ENCODE measurements at regions not wholly inside any gene's neighbourhood (a gene's known extent, or its start where the extent isn't known, plus 50 kb on each side); places are given as distances from the start of the nearest gene placed in this dataset.

DNA sequence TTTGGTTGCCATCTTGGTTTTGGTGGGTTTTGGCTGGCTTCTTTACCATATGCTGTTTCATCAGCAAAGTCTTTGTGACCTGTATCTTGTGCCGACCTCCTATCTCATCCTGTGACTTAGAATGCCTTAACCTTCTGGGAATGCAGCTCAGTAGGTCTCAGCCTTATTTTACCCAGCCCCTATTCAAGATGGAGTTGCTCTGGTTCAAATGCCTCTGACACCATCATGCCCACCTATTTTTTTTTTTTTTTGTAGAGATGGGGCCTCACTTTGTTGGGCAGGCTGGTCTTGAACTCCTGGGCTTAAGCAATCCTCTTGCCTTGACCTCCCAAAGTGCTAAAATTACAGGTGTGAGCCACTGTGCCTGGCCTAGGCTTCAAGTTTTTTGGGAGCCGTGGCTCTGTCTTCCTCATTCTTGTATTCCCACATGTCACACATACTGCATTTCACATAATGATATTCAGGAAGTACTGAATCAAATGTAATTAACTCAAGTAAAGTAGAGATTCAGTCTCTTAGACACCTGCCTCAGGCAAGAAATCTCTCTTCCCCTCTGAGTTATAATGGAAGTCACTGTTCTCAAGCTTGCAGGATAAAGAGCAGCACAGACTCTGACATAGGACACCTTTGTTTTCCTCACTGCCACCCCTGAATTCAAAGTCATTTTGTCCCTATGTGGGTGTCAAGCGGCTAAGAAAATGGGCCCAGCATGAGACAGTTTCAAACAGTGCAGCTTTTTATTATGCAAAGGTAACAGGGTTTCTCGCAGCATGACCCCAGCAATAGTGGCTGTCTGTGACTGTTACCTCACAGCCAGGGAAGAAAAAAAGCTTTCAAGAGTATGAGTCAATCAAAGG, 159.0 kb downstream of the PTPN11 start:
- H3K4me1 ChIP-seq (ENCODE audit: control insufficient read depth, insufficient read depth, low read length, poor library complexity, severe bottlenecking): no peaks in the 10 kb centered on the region
- DNase-seq (no peak), ATAC-seq (ENCODE audit: low read depth in 2 of 2) (no peak)
- no peaks in the 10 kb centered on the region for H3K9me3 ChIP-seq (ENCODE audit: control insufficient read depth in 2 of 2, low read length in 2 of 2)
- H3K27me3 ChIP-seq (ENCODE audit: control insufficient read depth, insufficient read depth, low read length): peaks cover 12% of the 10 kb centered on the region
- H3K4me3 ChIP-seq (ENCODE audit: low read depth, low read length): no peak overlapping the region
- no peak overlapping the region for H3K27ac ChIP-seq (ENCODE audit: insufficient read depth, low read length, poor library complexity, severe bottlenecking)
- Mint-ChIP-seq H3K27ac (peak overlapping the region in 1 of 3 donors; percentile 5), H3K9me3 (peaks cover 0 to 2% (median 0%) of the 10 kb centered on the region in 7 donors), H3K4me3 (no peak overlapping the region), H3K27me3 (peaks cover 37% of the 10 kb centered on the region), H3K36me3 (no peaks in the 10 kb centered on the region), H3K4me1 (peaks cover 0 to 4% (median 0%) of the 10 kb centered on the region in 4 donors)
- no peaks in the 10 kb centered on the region for H3K36me3 ChIP-seq (ENCODE audit: control insufficient read depth, insufficient read depth, low read length)

DNA sequence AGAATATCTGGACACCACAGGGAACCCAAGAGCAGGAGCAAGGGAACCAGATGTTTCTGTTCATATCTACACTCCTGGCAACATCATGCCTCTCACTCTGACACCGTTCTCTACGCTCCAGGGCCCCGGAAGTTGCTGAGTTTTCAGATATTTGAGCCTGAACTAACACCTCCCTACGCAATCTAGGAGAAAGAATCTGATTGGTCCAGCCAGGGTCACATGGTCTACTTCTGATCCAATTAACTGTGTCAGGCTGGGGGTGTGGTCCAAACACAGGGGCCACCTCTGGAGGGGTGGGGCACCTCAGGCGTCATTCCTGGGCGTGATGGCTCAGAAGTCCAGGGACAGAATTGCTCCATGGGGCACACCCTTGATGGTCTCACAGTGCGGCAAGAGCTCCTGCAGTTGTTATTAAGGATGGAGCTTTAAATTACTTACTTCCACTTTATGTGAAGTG, 165.5 kb downstream of the PTPN11 start:
- Histone ChIP-seq H3K4me1 (ENCODE audit: control insufficient read depth, insufficient read depth, low read length, poor library complexity, severe bottlenecking) (no peaks in the 10 kb centered on the region), H3K27me3 (ENCODE audit: control insufficient read depth, insufficient read depth, low read length) (no peaks in the 10 kb centered on the region), H3K27ac (ENCODE audit: insufficient read depth, low read length, poor library complexity, severe bottlenecking) (no peak overlapping the region), H3K36me3 (ENCODE audit: control insufficient read depth, insufficient read depth, low read length) (no peaks in the 10 kb centered on the region), H3K4me3 (ENCODE audit: low read depth, low read length) (no peak overlapping the region), H3K9me3 (ENCODE audit: control insufficient read depth in 2 of 2, low read length in 2 of 2) (no peaks in the 10 kb centered on the region)
- no peaks in the 10 kb centered on the region for H3K36me3 Mint-ChIP-seq
- peaks cover 0 to 3% (median 0%) of the 10 kb centered on the region in 7 donors for H3K9me3 Mint-ChIP-seq
- H3K27ac Mint-ChIP-seq: no peak overlapping the region
- no peaks in the 10 kb centered on the region for H3K4me1 Mint-ChIP-seq
- H3K27me3 Mint-ChIP-seq: peaks cover 31% of the 10 kb centered on the region
- H3K4me3 Mint-ChIP-seq: no peak overlapping the region
- no peak for ATAC-seq (ENCODE audit: low read depth in 2 of 2)
- no peak for DNase-seq

DNA sequence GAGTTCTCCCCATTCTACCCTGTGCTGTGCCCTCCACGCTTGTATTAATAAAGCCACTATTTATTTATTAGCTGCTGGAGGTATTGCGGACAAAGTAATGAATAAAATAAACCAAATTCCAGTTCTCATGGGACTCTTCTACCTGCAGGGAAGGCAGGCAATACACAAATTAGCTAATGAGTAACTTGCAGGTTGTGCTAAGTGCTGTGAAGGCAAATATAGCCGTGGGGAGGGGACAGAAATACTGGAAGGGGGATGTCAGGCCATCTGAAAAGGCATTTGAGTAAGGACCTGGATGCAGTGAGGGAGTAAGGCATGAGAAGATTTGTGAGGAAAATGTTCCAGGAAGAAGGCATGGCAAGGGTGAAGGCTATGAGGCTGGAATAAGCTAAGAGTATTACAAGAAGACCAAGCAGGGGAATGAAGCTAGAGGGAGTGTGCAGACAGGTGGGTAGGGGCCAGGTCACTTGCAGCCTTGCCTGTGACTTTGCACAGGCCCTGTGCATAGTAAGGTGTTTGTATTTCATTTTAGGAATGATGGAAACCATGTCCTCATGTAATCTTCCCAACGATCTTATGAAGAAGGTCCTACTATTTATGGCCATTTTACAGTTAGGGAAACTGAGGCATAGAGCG, 167.5 kb downstream of the PTPN11 start:
- Histone ChIP-seq H3K4me3 (ENCODE audit: low read depth, low read length) (no peak overlapping the region), H3K27ac (ENCODE audit: insufficient read depth, low read length, poor library complexity, severe bottlenecking) (no peak overlapping the region), H3K36me3 (ENCODE audit: control insufficient read depth, insufficient read depth, low read length) (no peaks in the 10 kb centered on the region), H3K9me3 (ENCODE audit: control insufficient read depth in 2 of 2, low read length in 2 of 2) (no peaks in the 10 kb centered on the region), H3K27me3 (ENCODE audit: control insufficient read depth, insufficient read depth, low read length) (no peaks in the 10 kb centered on the region), H3K4me1 (ENCODE audit: control insufficient read depth, insufficient read depth, low read length, poor library complexity, severe bottlenecking) (no peaks in the 10 kb centered on the region)
- no peaks in the 10 kb centered on the region for H3K4me1 Mint-ChIP-seq
- peaks cover 22% of the 10 kb centered on the region for H3K27me3 Mint-ChIP-seq
- H3K4me3 Mint-ChIP-seq: no peak overlapping the region
- H3K36me3 Mint-ChIP-seq: no peaks in the 10 kb centered on the region
- no peak overlapping the region for H3K27ac Mint-ChIP-seq
- DNase-seq: no peak
- peaks cover 0 to 3% (median 0%) of the 10 kb centered on the region in 7 donors for H3K9me3 Mint-ChIP-seq
- no peak for ATAC-seq (ENCODE audit: low read depth in 2 of 2)

DNA sequence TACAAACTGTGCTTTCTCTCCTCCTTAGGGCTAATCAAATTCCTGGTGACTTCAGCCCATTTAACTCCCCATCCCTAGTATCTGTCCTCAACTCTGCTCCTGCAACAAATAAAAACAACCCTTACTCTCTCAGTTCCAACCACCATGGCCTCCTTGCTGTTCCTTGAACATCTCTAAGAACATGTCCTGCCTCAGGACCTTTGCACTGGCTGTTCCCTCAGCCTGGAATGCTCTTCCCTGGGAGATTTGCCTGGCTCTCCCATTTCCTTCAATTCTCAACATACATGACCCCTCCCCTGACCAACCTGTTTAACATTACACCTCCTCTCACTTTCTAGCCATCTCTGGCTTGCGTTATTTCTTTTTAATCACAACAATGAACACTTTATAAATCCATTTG, 170.5 kb downstream of the PTPN11 start:
- H3K36me3 Mint-ChIP-seq: no peaks in the 10 kb centered on the region
- no peaks in the 10 kb centered on the region for H3K27me3 ChIP-seq (ENCODE audit: control insufficient read depth, insufficient read depth, low read length)
- no peaks in the 10 kb centered on the region for H3K36me3 ChIP-seq (ENCODE audit: control insufficient read depth, insufficient read depth, low read length)
- H3K4me3 ChIP-seq (ENCODE audit: low read depth, low read length): no peak overlapping the region
- no peak overlapping the region for H3K27ac ChIP-seq (ENCODE audit: insufficient read depth, low read length, poor library complexity, severe bottlenecking)
- no peaks in the 10 kb centered on the region for H3K9me3 ChIP-seq (ENCODE audit: control insufficient read depth in 2 of 2, low read length in 2 of 2)
- H3K27ac Mint-ChIP-seq: no peak overlapping the region
- H3K4me1 ChIP-seq (ENCODE audit: control insufficient read depth, insufficient read depth, low read length, poor library complexity, severe bottlenecking): no peaks in the 10 kb centered on the region
- H3K9me3 Mint-ChIP-seq: peaks cover 0 to 4% (median 0%) of the 10 kb centered on the region in 7 donors
- ATAC-seq (ENCODE audit: low read depth in 2 of 2) (no peak), DNase-seq (no peak)
- peaks cover 16% of the 10 kb centered on the region for H3K27me3 Mint-ChIP-seq
- H3K4me3 Mint-ChIP-seq: no peak overlapping the region
- no peaks in the 10 kb centered on the region for H3K4me1 Mint-ChIP-seq

DNA sequence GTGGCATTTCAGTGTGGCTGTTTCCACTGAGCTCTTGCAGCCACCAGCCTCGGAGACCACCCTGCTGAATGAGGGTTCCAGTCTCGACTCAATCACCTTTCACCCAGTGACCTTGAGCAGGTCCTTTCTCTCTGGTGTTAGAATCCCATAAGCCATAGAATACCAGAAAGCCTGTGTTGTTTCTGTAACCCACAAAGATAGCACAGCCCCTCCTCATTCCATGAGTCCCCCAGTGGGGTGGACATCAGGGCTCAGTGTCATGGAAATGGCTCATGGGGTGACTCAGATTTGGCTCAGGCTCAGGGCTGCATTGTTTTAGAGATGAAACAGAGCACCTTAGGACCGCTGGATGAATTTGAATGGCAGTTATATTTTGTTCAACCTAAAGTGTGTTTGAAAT, 171.5 kb downstream of the PTPN11 start:
- DNase-seq (no peak), ATAC-seq (ENCODE audit: low read depth in 2 of 2) (no peak)
- no peaks in the 10 kb centered on the region for H3K9me3 ChIP-seq (ENCODE audit: control insufficient read depth in 2 of 2, low read length in 2 of 2)
- no peak overlapping the region for H3K4me3 ChIP-seq (ENCODE audit: low read depth, low read length)
- H3K36me3 ChIP-seq (ENCODE audit: control insufficient read depth, insufficient read depth, low read length): no peaks in the 10 kb centered on the region
- H3K27ac ChIP-seq (ENCODE audit: insufficient read depth, low read length, poor library complexity, severe bottlenecking): no peak overlapping the region
- H3K4me1 ChIP-seq (ENCODE audit: control insufficient read depth, insufficient read depth, low read length, poor library complexity, severe bottlenecking): no peaks in the 10 kb centered on the region
- H3K9me3 Mint-ChIP-seq: peaks cover 0 to 4% (median 0%) of the 10 kb centered on the region in 7 donors
- H3K27me3 Mint-ChIP-seq: peaks cover 23% of the 10 kb centered on the region
- H3K4me3 Mint-ChIP-seq: no peak overlapping the region
- no peaks in the 10 kb centered on the region for H3K36me3 Mint-ChIP-seq
- H3K27ac Mint-ChIP-seq: no peak overlapping the region
- no peaks in the 10 kb centered on the region for H3K4me1 Mint-ChIP-seq
- H3K27me3 ChIP-seq (ENCODE audit: control insufficient read depth, insufficient read depth, low read length): no peaks in the 10 kb centered on the region

DNA sequence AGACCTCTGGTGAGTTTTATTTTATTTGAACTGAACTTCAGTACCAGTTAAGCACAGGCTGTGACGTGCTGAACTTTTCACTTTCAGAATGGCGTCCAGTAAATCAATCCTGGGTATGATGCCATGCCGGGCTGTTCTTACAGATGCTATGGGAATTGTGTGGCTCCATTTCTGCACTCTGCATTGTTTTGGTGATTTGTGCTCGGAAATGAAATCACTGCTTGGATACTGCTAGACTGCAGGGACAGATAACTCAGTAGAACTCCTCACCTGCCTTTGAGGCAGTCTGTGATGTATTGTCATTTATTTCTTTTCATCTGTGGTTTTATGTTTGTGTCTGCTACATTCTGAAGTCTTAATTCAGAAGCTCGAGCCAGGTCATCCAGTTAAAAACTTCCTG, 172.7 kb downstream of the PTPN11 start:
- ATAC-seq (ENCODE audit: low read depth in 2 of 2): no peak
- H3K4me1 Mint-ChIP-seq: no peaks in the 10 kb centered on the region
- H3K27ac Mint-ChIP-seq: no peak overlapping the region
- no peak for DNase-seq
- H3K36me3 Mint-ChIP-seq: no peaks in the 10 kb centered on the region
- H3K9me3 Mint-ChIP-seq: peaks cover 0 to 7% (median 0%) of the 10 kb centered on the region in 7 donors
- Histone ChIP-seq H3K27me3 (ENCODE audit: control insufficient read depth, insufficient read depth, low read length) (peaks cover 5% of the 10 kb centered on the region), H3K36me3 (ENCODE audit: control insufficient read depth, insufficient read depth, low read length) (no peaks in the 10 kb centered on the region), H3K27ac (ENCODE audit: insufficient read depth, low read length, poor library complexity, severe bottlenecking) (no peak overlapping the region), H3K4me1 (ENCODE audit: control insufficient read depth, insufficient read depth, low read length, poor library complexity, severe bottlenecking) (no peaks in the 10 kb centered on the region), H3K9me3 (ENCODE audit: control insufficient read depth in 2 of 2, low read length in 2 of 2) (no peaks in the 10 kb centered on the region), H3K4me3 (ENCODE audit: low read depth, low read length) (no peak overlapping the region)
- H3K4me3 Mint-ChIP-seq: no peak overlapping the region
- H3K27me3 Mint-ChIP-seq: peaks cover 25% of the 10 kb centered on the region

DNA sequence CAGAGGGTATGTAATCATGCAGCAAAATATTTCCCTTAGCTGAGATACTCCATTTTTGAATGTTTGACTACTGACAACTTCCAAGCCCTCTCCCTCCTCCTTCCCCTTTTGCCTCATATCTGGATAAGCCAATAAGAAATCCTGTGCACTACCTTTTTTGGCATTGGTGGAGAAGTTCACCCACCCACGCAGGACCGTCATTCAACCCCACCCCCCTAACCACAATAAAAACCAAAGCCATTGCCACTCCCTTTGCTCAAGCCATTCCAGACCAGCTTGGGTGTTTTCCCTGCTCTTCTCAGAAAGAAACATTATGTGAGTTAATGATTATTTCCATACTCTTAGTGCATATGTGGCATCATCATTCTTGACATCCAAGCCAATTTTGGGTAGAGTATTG, 176.7 kb downstream of the PTPN11 start:
- no peak overlapping the region for H3K27ac Mint-ChIP-seq
- H3K4me3 Mint-ChIP-seq: no peak overlapping the region
- H3K4me1 Mint-ChIP-seq: no peaks in the 10 kb centered on the region
- Histone ChIP-seq H3K36me3 (ENCODE audit: control insufficient read depth, insufficient read depth, low read length) (no peaks in the 10 kb centered on the region), H3K9me3 (ENCODE audit: control insufficient read depth in 2 of 2, low read length in 2 of 2) (no peaks in the 10 kb centered on the region), H3K4me3 (ENCODE audit: low read depth, low read length) (no peak overlapping the region), H3K27me3 (ENCODE audit: control insufficient read depth, insufficient read depth, low read length) (peaks cover 7% of the 10 kb centered on the region), H3K4me1 (ENCODE audit: control insufficient read depth, insufficient read depth, low read length, poor library complexity, severe bottlenecking) (no peaks in the 10 kb centered on the region), H3K27ac (ENCODE audit: insufficient read depth, low read length, poor library complexity, severe bottlenecking) (no peak overlapping the region)
- H3K36me3 Mint-ChIP-seq: no peaks in the 10 kb centered on the region
- H3K27me3 Mint-ChIP-seq: peaks cover 21% of the 10 kb centered on the region
- ATAC-seq (ENCODE audit: low read depth in 2 of 2) (no peak), DNase-seq (no peak)
- H3K9me3 Mint-ChIP-seq: peaks cover 0 to 13% (median 3%) of the 10 kb centered on the region in 7 donors
